Thyroid gland (tissue), 4 donors: ENCODE measurements at regions not wholly inside any gene's neighbourhood (a gene's known extent, or its start where the extent isn't known, plus 50 kb on each side); places are given as distances from the start of the nearest gene placed in this dataset.

ENCODE experiments used
- POLR2A ChIP-seq, 2 donors: fragments of 450-650 bp; IDR thresholded peaks; one replicate each; pipeline ENCODE4 v1.6.1; 2017; ENCODE audit warnings: antibody characterized with exemption in 2 of 2, mild to moderate bottlenecking in 2 of 2, moderate library complexity in 1 of 2
- TF ChIP-seq, protein P1 (sequence below), 6 experiments: fragments of 200-600 bp in 3 of 6; fragments of 450-650 bp in 3 of 6; sonication (generic) in 3 of 6; IDR thresholded peaks; one replicate each; pipeline ENCODE4 v1.5.1; 2016 to 2019; ENCODE audit warnings: antibody characterized with exemption in 6 of 6, mild to moderate bottlenecking in 2 of 6, inconsistent platforms in 1 of 6, moderate library complexity in 1 of 6

DNA sequence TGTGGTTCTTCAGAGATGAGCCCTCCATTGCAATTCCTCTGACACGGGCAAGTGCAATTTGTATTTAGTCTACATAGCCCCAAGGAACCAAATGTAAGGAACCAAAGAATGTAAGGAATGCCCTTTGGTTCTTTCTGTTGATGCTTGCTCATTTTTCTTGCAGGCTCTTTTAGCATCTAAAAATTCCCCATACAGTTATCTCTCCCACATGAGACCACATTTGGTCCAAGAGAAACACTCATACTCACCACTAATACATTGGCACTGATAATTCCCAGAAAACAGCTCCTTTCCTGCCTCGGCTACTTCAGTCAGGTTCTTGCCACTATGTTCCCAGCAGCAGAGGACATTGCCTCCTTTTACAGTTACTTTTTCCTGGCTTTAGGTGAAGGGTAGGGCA is 332.6 kb downstream of the AEBP2 start:
- TF ChIP-seq POLR2A (IDR thresholded peaks at IDR 0.05) = no peak
- TF ChIP-seq, protein P1, sequence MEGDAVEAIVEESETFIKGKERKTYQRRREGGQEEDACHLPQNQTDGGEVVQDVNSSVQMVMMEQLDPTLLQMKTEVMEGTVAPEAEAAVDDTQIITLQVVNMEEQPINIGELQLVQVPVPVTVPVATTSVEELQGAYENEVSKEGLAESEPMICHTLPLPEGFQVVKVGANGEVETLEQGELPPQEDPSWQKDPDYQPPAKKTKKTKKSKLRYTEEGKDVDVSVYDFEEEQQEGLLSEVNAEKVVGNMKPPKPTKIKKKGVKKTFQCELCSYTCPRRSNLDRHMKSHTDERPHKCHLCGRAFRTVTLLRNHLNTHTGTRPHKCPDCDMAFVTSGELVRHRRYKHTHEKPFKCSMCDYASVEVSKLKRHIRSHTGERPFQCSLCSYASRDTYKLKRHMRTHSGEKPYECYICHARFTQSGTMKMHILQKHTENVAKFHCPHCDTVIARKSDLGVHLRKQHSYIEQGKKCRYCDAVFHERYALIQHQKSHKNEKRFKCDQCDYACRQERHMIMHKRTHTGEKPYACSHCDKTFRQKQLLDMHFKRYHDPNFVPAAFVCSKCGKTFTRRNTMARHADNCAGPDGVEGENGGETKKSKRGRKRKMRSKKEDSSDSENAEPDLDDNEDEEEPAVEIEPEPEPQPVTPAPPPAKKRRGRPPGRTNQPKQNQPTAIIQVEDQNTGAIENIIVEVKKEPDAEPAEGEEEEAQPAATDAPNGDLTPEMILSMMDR (IDR thresholded peaks at IDR 0.05) = no peak
